Coronary artery (tissue), 2 donors: ENCODE measurements at regions not wholly inside any gene's neighbourhood (a gene's known extent, or its start where the extent isn't known, plus 50 kb on each side); places are given as distances from the start of the nearest gene placed in this dataset.

ENCODE experiments used
- DNase-seq: peaks from one replicate; pipeline ENCODE4 v3.0.0-alpha.2; 2017; ENCODE audit warnings: low spot score
- H3K27ac ChIP-seq, 2 donors: fragments of 200-600 bp; sonication (generic); one replicate each; pipeline ENCODE4 v1.5.1; 2016 to 2019
- H3K4me3 ChIP-seq: fragments of 200-600 bp; sonication (generic); 2 replicates; pipeline ENCODE4 v1.5.1; 2016; ENCODE audit warnings: mild to moderate bottlenecking, moderate library complexity
- CTCF ChIP-seq: fragments of 200-600 bp; sonication (generic); IDR thresholded peaks from one replicate; pipeline ENCODE4 v1.5.1; 2019; ENCODE audit warnings: antibody characterized with exemption

GRCh38 chrX:20967725-20968124 is 406.5 kb upstream of the CNKSR2 start:
- H3K4me3 ChIP-seq = no peak overlapping the region
- DNase-seq = no peak
- no peak overlapping the region for H3K27ac ChIP-seq
- TF ChIP-seq CTCF = no peak

DNA sequence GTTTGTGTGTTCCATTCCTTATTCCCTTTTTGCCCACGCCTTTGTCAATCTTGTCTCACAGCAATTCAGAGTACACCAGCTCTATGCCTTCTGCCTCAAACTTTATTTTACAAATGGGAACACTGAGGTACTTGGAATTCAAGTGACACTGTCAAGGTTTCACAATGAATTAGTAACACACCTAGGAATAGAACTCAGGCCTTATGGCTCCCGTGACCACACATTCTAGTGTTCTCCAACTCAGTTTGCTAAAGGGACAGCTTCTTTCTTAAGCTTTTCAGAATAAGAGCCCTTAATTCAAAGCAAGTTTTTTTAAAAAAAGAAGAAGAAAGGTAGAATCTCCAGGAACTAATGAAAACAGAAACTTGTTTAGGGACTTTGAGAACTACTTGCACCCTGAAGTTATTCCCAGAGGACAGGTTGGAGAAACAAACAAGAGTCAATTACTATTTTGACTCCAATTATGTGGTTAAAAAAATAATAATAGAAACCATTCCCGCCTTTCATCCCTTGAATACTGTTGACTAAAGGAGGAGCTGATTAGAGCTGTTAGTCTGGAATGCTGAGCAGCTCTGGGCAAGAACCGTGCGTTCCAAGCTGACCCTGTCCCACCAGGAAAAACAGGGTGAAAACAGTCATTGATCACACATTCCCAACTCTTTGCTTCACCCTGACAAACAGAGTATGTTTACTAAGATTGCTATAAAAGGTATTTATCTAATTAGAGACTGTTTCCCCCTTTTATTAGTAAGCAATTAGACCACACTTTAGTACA is 408.8 kb upstream of the CNKSR2 start:
- TF ChIP-seq CTCF = no peak
- H3K4me3 ChIP-seq = no peak overlapping the region
- no peak for DNase-seq

DNA sequence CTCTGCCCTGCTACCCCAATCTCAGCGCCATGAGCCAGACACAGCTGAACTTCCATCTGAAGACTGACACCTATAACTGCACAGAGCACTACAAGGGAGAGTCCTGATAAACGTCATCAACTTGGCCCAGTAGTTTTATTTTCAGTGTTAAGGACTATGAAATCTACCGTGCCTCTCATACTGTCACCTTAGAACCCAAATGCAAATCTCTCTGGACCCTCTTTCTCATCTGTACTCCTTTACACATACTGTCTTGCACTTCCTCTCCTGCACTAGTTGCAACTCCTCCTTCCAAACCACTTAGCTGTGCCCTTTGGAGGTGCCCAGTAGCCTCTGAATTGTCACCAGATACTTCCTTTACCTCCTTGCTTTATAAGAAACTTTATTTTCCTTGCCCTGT is 420.2 kb upstream of the CNKSR2 start:
- H3K4me3 ChIP-seq = no peak overlapping the region
- H3K27ac ChIP-seq = no peak overlapping the region
- TF ChIP-seq CTCF = no peak
- no peak for DNase-seq

More for the DNA sequence above, 408.8 kb upstream of the CNKSR2 start:
- H3K27ac ChIP-seq = no peak overlapping the region

GRCh38 chrX:20952180-20952579 is 422.0 kb upstream of the CNKSR2 start:
- no peak overlapping the region for H3K4me3 ChIP-seq
- no peak overlapping the region for H3K27ac ChIP-seq
- TF ChIP-seq CTCF = no peak
- no peak for DNase-seq

GRCh38 chrX:20951016-20951810 is 423.0 kb upstream of the CNKSR2 start:
- TF ChIP-seq CTCF = no peak
- Histone ChIP-seq H3K4me3 (no peak overlapping the region), H3K27ac (no peak overlapping the region)
- no peak for DNase-seq

DNA sequence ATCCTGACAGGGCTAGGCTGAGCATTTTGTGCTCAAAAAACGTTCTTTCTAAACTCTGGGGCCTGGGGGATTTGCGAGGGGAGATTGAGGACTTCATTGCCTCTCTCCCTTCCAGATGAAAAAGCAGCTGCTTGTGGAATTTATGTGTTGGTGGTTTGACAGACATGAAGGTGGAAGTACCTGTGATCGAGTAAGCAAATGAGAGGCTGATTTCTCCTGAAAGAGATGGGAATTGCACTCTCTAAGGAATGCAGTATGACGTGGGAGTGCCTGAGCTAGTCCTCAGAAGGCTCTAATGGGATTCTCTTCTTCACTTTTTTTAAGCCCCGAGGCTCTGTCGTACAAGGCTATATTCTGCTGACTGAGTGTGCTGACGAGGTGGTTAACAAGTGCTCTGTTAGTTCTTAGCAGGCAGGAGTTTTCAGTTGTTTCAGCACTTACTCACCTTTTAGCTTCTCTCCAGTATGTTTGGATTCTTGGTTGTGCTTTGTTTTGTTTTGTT is 426.8 kb upstream of the CNKSR2 start:
- Histone ChIP-seq H3K4me3 (no peak overlapping the region), H3K27ac (no peak overlapping the region)
- DNase-seq = no peak
- TF ChIP-seq CTCF = no peak
